ENCODE measurements at regions not wholly inside any gene's neighbourhood (a gene's known extent, or its start where the extent isn't known, plus 50 kb on each side); places are given as distances from the start of the nearest gene placed in this dataset.

DNA sequence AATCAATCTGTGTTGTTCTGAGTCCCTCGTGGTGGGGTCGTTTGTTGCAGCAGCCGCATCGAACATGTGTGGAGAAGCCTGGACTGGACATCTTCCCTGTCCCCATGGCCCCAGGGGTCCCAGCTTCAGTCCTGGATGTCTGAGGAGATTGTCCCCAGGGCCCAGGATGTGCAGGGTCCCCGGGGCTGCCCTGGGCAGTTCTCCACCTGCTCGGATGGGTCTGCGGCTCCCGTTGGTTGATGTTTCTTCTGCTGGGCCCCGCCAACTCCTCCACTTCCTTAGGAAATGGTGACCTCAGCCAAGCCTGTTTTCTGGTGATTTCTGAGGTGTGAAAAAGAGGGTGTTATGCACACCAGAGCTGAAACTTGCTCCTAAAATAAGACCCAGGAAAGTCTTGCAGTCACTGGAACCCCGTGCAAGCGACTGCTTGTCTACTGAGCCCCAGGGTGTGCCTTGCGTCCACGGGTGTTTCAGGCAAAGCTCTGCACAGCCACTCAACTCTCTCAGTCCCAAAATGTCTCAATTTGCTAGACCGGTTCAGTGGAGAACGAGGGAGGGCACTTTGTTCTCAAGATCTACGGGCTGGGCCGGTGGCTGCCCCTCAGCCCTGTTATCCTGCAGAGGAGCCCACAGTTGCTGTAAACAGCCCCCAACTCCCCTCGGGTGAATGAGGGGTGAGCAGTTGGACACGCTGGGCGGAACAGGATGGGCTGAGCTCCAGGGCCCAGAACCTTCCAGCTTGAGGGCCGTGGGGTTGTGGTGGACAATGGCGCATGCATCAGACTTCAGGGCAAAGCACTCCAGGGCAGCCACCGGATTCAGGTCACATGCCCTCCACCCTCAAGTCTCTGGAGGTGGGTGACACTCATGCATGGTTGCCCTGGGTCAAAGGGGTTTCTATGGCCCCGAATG is 66.7 kb upstream of the OLFM1 start:
- TF ChIP-seq, protein P1, sequence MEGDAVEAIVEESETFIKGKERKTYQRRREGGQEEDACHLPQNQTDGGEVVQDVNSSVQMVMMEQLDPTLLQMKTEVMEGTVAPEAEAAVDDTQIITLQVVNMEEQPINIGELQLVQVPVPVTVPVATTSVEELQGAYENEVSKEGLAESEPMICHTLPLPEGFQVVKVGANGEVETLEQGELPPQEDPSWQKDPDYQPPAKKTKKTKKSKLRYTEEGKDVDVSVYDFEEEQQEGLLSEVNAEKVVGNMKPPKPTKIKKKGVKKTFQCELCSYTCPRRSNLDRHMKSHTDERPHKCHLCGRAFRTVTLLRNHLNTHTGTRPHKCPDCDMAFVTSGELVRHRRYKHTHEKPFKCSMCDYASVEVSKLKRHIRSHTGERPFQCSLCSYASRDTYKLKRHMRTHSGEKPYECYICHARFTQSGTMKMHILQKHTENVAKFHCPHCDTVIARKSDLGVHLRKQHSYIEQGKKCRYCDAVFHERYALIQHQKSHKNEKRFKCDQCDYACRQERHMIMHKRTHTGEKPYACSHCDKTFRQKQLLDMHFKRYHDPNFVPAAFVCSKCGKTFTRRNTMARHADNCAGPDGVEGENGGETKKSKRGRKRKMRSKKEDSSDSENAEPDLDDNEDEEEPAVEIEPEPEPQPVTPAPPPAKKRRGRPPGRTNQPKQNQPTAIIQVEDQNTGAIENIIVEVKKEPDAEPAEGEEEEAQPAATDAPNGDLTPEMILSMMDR (conservative IDR thresholded peaks at IDR 0.05): no peak
- TF ChIP-seq EZH2 (IDR thresholded peaks at IDR 0.05; ENCODE audit: low read depth): no peak

Measured in PC-9 (cell line).